ENCODE measurements at regions not wholly inside any gene's neighbourhood (a gene's known extent, or its start where the extent isn't known, plus 50 kb on each side); places are given as distances from the start of the nearest gene placed in this dataset.

GRCh38 chr5:2991884-2992283, 240.4 kb upstream of the IRX2 start:
- no peak for DNase-seq (ENCODE audit: low spot score)
- Mint-ChIP-seq H3K9me3 (peaks cover 24% of the 10 kb centered on the region), H3K4me1 (ENCODE audit: low read depth) (no peaks in the 10 kb centered on the region), H3K27ac (no peak overlapping the region), H3K36me3 (ENCODE audit: low read depth) (no peaks in the 10 kb centered on the region), H3K27me3 (ENCODE audit: low read depth) (no peaks in the 10 kb centered on the region), H3K4me3 (ENCODE audit: low read depth) (no peak overlapping the region)
- intact Hi-C loops (cut with micrococcal nuclease) = no loop called here

GRCh38 chr5:2989517-2989916, 238.0 kb upstream of the IRX2 start:
- H3K4me1 Mint-ChIP-seq (ENCODE audit: low read depth) = no peaks in the 10 kb centered on the region
- DNase-seq (ENCODE audit: low spot score) = no peak
- no peaks in the 10 kb centered on the region for H3K27me3 Mint-ChIP-seq (ENCODE audit: low read depth)
- intact Hi-C loops (cut with micrococcal nuclease) = no loop called here
- H3K36me3 Mint-ChIP-seq (ENCODE audit: low read depth) = no peaks in the 10 kb centered on the region
- H3K27ac Mint-ChIP-seq = no peak overlapping the region
- no peak overlapping the region for H3K4me3 Mint-ChIP-seq (ENCODE audit: low read depth)
- peaks cover 22% of the 10 kb centered on the region for H3K9me3 Mint-ChIP-seq

- H3K9me3 Mint-ChIP-seq = peaks cover 22% of the 10 kb centered on the region
- no peak for DNase-seq (ENCODE audit: low spot score)
- H3K36me3 Mint-ChIP-seq (ENCODE audit: low read depth) = no peaks in the 10 kb centered on the region
- no peak overlapping the region for H3K4me3 Mint-ChIP-seq (ENCODE audit: low read depth)
- no peak overlapping the region for H3K27ac Mint-ChIP-seq
- H3K4me1 Mint-ChIP-seq (ENCODE audit: low read depth) = no peaks in the 10 kb centered on the region
- intact Hi-C loops (cut with micrococcal nuclease) = no loop called here
- H3K27me3 Mint-ChIP-seq (ENCODE audit: low read depth) = no peaks in the 10 kb centered on the region
These were observed 234.8 kb upstream of the IRX2 start for GRCh38 chr5:2986301-2986700.

DNA sequence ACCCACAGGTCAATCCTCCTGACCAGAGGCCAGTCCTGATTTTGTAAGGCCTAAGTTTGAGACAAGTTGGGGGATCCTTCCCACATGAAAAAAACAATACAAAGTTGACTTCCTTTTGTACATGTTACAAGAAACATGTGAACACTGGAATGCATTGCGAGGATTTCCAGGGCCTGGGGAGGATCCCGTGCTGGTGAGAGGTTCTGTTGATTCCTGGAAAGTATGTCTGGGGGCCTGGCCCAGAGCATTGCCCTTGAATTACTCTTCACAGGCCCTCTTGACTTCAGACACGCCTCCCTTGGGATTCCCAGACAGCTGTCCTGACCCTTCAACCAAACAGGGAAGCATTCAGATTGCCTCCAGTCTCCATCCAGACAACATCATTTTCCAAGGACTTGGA, 234.2 kb upstream of the IRX2 start:
- H3K36me3 Mint-ChIP-seq (ENCODE audit: low read depth) = no peaks in the 10 kb centered on the region

DNA sequence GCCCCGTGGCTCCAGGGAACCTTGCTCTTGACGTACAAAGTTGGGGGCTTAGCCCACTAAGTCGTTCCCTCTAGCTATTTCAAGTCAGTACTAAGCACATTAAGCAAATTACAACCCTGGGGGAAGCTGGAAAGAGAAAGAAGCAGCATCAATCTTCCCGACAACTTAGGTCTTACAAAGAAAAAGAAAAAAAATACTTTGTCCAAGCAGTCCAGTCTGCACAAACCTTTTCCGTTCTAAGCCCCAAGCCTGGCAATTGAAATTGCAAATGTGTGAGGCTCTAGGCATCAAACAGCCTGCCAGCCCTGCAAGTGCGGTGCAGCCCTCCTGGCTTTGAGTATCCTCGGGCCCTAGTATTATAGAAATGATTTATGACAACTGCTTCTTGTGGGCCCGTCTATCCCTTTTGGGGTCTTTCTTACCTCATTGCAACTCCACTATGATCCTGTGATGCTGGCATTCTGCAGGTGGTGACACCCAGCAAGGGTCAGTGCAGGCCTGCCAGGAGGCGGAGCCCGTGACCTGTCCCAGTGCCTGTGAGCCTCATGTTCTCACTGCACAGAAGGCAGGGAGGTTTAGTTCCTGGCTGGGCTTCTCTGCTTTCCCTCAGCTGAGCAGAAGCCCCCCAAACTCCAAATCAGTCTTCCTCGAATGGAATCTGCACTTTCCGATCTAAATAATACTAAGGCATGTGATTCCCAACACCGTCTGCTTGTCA, 232.3 kb upstream of the IRX2 start:
- Mint-ChIP-seq H3K27me3 (ENCODE audit: low read depth) (no peaks in the 10 kb centered on the region), H3K9me3 (peaks cover 15% of the 10 kb centered on the region), H3K4me3 (ENCODE audit: low read depth) (no peak overlapping the region), H3K4me1 (ENCODE audit: low read depth) (no peaks in the 10 kb centered on the region), H3K27ac (no peak overlapping the region), H3K36me3 (ENCODE audit: low read depth) (no peaks in the 10 kb centered on the region)
- no peak for DNase-seq (ENCODE audit: low spot score)
- intact Hi-C loops (cut with micrococcal nuclease) = no loop called here

More for the DNA sequence above, 234.2 kb upstream of the IRX2 start:
- Mint-ChIP-seq H3K9me3 (peaks cover 22% of the 10 kb centered on the region), H3K27ac (no peak overlapping the region), H3K4me1 (ENCODE audit: low read depth) (no peaks in the 10 kb centered on the region), H3K4me3 (ENCODE audit: low read depth) (no peak overlapping the region), H3K27me3 (ENCODE audit: low read depth) (no peaks in the 10 kb centered on the region)
- no peak for DNase-seq (ENCODE audit: low spot score)
- intact Hi-C loops (cut with micrococcal nuclease) = no loop called here

DNA sequence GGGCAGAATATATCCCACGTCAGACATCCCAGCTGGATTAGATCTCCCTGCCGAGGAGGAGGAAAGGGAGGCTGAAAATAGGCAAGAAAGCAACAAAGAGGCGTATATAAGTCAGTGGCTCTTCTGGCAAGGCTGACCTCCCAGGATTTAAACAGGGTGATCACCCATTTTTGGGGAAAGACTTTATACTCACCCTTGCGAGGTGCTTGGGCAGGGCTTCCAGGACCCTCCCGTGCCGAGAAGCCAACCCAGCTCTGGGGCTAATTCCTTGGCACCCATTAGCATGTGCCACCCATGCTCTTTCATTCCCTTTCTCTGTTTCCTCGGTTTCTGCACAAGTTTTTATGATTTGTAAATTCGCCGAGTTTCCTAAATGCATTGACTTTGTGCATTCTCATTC, 230.2 kb upstream of the IRX2 start:
- Mint-ChIP-seq H3K27me3 (ENCODE audit: low read depth) (no peaks in the 10 kb centered on the region), H3K9me3 (peaks cover 16% of the 10 kb centered on the region), H3K4me3 (ENCODE audit: low read depth) (no peak overlapping the region), H3K4me1 (ENCODE audit: low read depth) (no peaks in the 10 kb centered on the region), H3K36me3 (ENCODE audit: low read depth) (no peaks in the 10 kb centered on the region), H3K27ac (no peak overlapping the region)
- no peak for DNase-seq (ENCODE audit: low spot score)
- intact Hi-C loops (cut with micrococcal nuclease) = no loop called here

DNA sequence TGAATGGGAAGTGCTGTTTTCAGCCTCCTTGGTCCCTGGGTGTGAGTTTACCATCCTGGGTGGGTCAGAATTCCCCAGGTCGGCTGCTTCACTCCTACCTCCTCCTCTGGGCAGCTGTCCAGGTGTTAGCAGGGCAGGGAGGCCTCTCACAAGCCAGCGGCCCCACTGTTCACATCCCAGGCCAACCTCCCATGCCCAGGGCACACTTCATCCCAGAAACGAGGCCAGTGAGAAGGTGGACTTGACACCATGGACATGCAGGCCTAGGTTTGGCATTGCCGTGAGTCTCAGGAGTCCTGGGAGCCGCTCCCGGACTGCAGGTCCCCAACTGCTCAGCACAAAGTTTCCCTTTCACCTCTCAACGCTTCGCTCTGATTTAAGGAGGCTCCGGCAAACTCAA, 229.6 kb upstream of the IRX2 start:
- no peaks in the 10 kb centered on the region for H3K36me3 Mint-ChIP-seq (ENCODE audit: low read depth)
- H3K4me3 Mint-ChIP-seq (ENCODE audit: low read depth) = no peak overlapping the region
- no peaks in the 10 kb centered on the region for H3K4me1 Mint-ChIP-seq (ENCODE audit: low read depth)
- no peak overlapping the region for H3K27ac Mint-ChIP-seq
- peaks cover 21% of the 10 kb centered on the region for H3K9me3 Mint-ChIP-seq
- no peak for DNase-seq (ENCODE audit: low spot score)
- no peaks in the 10 kb centered on the region for H3K27me3 Mint-ChIP-seq (ENCODE audit: low read depth)
- intact Hi-C loops (cut with micrococcal nuclease) = no loop called here

GRCh38 chr5:2960294-2960693, 208.8 kb upstream of the IRX2 start:
- H3K4me3 Mint-ChIP-seq (ENCODE audit: low read depth) = no peak overlapping the region
- H3K4me1 Mint-ChIP-seq (ENCODE audit: low read depth) = no peaks in the 10 kb centered on the region

GRCh38 chr5:2958976-2959375, 207.5 kb upstream of the IRX2 start:
- intact Hi-C loops (cut with micrococcal nuclease) = no loop called here
- no peak overlapping the region for H3K27ac Mint-ChIP-seq

More at GRCh38 chr5:2960294-2960693, 208.8 kb upstream of the IRX2 start:
- Mint-ChIP-seq H3K9me3 (peaks cover 50% of the 10 kb centered on the region), H3K36me3 (ENCODE audit: low read depth) (no peaks in the 10 kb centered on the region), H3K27me3 (ENCODE audit: low read depth) (no peaks in the 10 kb centered on the region), H3K27ac (no peak overlapping the region)
- no peak for DNase-seq (ENCODE audit: low spot score)
- intact Hi-C loops (cut with micrococcal nuclease) = no loop called here

DNA sequence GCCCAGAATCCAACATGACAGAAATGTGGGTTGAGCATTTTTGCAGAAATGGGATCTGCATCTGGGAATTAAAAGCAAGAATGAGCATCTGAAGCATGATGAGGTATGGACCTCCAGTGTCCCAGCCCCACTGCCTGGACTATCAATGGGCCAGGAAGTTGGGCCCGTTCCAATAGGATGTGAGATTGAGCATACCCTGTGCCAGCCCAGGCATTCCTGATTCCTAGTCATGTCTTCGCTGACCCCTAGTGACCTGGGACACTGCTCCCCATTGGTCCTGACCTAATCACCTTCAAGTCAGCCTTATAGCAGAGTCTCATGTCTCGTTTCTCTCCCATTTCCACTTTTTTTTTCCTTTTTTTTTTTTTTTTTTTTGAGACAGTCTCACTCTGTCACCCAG, 197.4 kb upstream of the IRX2 start:
- intact Hi-C loops (cut with micrococcal nuclease) = no loop called here
- Mint-ChIP-seq H3K4me3 (ENCODE audit: low read depth) (no peak overlapping the region), H3K36me3 (ENCODE audit: low read depth) (no peaks in the 10 kb centered on the region)

More at GRCh38 chr5:2958976-2959375, 207.5 kb upstream of the IRX2 start:
- Mint-ChIP-seq H3K4me3 (ENCODE audit: low read depth) (no peak overlapping the region), H3K36me3 (ENCODE audit: low read depth) (no peaks in the 10 kb centered on the region), H3K9me3 (peaks cover 52% of the 10 kb centered on the region), H3K27me3 (ENCODE audit: low read depth) (no peaks in the 10 kb centered on the region), H3K4me1 (ENCODE audit: low read depth) (no peaks in the 10 kb centered on the region)
- no peak for DNase-seq (ENCODE audit: low spot score)

GRCh38 chr5:2946315-2946714, 194.8 kb upstream of the IRX2 start:
- no peak overlapping the region for H3K4me3 Mint-ChIP-seq (ENCODE audit: low read depth)

More for the DNA sequence above, 197.4 kb upstream of the IRX2 start:
- Mint-ChIP-seq H3K9me3 (peaks cover 30% of the 10 kb centered on the region), H3K27ac (no peak overlapping the region), H3K4me1 (ENCODE audit: low read depth) (no peaks in the 10 kb centered on the region), H3K27me3 (ENCODE audit: low read depth) (no peaks in the 10 kb centered on the region)
- DNase-seq (ENCODE audit: low spot score) = no peak

DNA sequence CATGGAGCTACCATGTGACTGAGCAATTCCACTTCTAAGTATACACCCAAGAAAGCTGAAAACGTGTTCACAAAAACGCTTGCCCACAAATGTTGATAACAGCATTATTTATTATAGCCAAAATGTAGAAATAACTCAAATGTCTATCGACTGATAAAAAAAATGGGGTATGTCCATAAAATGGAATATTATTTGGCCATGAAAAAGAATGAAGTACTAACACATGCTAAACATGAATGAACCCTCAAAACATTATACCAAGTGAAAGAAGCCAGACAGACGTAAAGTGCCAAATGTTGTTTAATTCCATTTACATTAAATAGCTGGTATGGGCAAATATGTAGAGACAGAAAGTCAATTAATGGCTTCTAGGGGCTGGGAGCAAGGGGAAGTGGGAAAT, 184.9 kb upstream of the IRX2 start:
- H3K27me3 Mint-ChIP-seq (ENCODE audit: low read depth) = no peaks in the 10 kb centered on the region
- intact Hi-C loops (cut with micrococcal nuclease) = no loop called here
- no peak overlapping the region for H3K27ac Mint-ChIP-seq
- no peaks in the 10 kb centered on the region for H3K36me3 Mint-ChIP-seq (ENCODE audit: low read depth)
- peaks cover 16% of the 10 kb centered on the region for H3K9me3 Mint-ChIP-seq
- H3K4me3 Mint-ChIP-seq (ENCODE audit: low read depth) = no peak overlapping the region
- no peak for DNase-seq (ENCODE audit: low spot score)
- H3K4me1 Mint-ChIP-seq (ENCODE audit: low read depth) = no peaks in the 10 kb centered on the region

More at GRCh38 chr5:2946315-2946714, 194.8 kb upstream of the IRX2 start:
- H3K27ac Mint-ChIP-seq = no peak overlapping the region
- peaks cover 36% of the 10 kb centered on the region for H3K9me3 Mint-ChIP-seq
- no peaks in the 10 kb centered on the region for H3K4me1 Mint-ChIP-seq (ENCODE audit: low read depth)
- no peaks in the 10 kb centered on the region for H3K27me3 Mint-ChIP-seq (ENCODE audit: low read depth)
- intact Hi-C loops (cut with micrococcal nuclease) = no loop called here
- H3K36me3 Mint-ChIP-seq (ENCODE audit: low read depth) = no peaks in the 10 kb centered on the region
- DNase-seq (ENCODE audit: low spot score) = no peak

DNA sequence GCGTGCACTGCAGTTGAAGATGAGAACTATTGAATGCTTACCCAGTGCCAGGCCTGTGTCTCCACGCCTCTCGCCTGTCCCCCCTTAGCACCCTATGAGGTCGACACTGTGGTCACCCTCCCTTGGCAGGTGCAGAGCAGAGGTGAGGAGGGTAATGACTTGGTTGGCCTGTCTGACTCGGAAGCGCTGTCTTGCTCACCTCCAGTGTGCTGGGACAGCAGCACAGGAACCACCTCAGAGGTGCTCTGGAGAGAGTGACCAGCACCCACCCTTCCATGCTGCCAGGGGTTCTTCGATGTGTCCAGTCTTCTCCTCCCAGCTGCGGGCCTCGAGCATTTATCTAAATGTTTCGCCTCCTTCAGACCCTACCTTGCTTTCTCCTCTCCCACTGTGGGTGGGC, 178.3 kb upstream of the IRX2 start:
- Mint-ChIP-seq H3K27me3 (ENCODE audit: low read depth) (no peaks in the 10 kb centered on the region), H3K36me3 (ENCODE audit: low read depth) (no peaks in the 10 kb centered on the region), H3K4me1 (ENCODE audit: low read depth) (no peaks in the 10 kb centered on the region), H3K9me3 (peaks cover 22% of the 10 kb centered on the region), H3K27ac (no peak overlapping the region), H3K4me3 (ENCODE audit: low read depth) (no peak overlapping the region)
- DNase-seq (ENCODE audit: low spot score) = no peak
- intact Hi-C loops (cut with micrococcal nuclease) = no loop called here

DNA sequence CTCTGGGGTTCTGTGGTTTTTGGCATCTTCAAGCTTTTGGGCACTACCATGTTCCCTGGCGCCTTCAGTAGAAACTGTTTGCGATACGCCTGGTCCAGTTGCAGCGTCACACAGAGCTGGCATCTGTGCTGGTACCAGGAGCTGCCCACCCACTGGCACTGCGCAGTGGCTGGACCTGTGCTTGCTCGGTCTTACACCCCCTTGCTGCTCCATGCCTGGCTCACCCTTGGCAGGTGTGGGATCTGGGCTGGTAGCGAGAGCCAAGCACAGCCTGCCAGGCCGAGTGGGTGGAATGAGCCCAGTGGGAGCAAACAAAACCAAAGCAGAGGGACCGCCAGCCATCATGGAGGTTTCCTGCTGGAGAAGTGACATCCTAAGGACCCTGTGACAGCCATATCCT, 170.2 kb upstream of the IRX2 start:
- Mint-ChIP-seq H3K4me3 (ENCODE audit: low read depth) (no peak overlapping the region), H3K27me3 (ENCODE audit: low read depth) (no peaks in the 10 kb centered on the region), H3K36me3 (ENCODE audit: low read depth) (no peaks in the 10 kb centered on the region), H3K4me1 (ENCODE audit: low read depth) (no peaks in the 10 kb centered on the region), H3K27ac (no peak overlapping the region), H3K9me3 (peaks cover 34% of the 10 kb centered on the region)
- intact Hi-C loops (cut with micrococcal nuclease) = no loop called here
- DNase-seq (ENCODE audit: low spot score) = no peak
